RWPE1 (cell line): ENCODE measurements at regions not wholly inside any gene's neighbourhood (a gene's known extent, or its start where the extent isn't known, plus 50 kb on each side); places are given as distances from the start of the nearest gene placed in this dataset.

ENCODE experiments used
- CTCF ChIA-PET: fragments of 350-600 bp; sonication (Branson Sonifier 250); formaldehyde crosslinking; extraction: SDS; loops from one replicate; lab custom pipeline; 2021; lab: Yijun Ruan, JAX
- POLR2A ChIA-PET: fragments of 400-600 bp; formaldehyde crosslinking; extraction: SDS; loops from one replicate; lab custom pipeline; 2020; ENCODE audit warnings: antibody characterized with exemption; ENCODE audit not compliant: low non-redundant PET; lab: Yijun Ruan, JAX
- DNase-seq: peaks from one replicate; pipeline ENCODE4 v3.0.0; 2012; ENCODE audit warnings: low spot score
- H3K27ac ChIP-seq: fragments of 450-650 bp; 2 replicates; pipeline ENCODE4 v1.5.1; 2017
- CTCF ChIP-seq: fragments of 450-650 bp; conservative IDR thresholded peaks from 2 replicates; pipeline ENCODE4 v1.5.1; 2017; ENCODE audit warnings: low read depth, mild to moderate bottlenecking

GRCh38 chr2:121120411-121120810, 164.6 kb downstream of the TFCP2L1 start:
- TF ChIP-seq CTCF: no peak
- ChIA-PET CTCF (no interaction called here), POLR2A (interaction anchor here (0.6 kb wide), 1 partner anchor 49 kb away, joined by 7 read pairs; no protein-coding TSS in a partner anchor)
- DNase-seq: no peak
- no peak overlapping the region for H3K27ac ChIP-seq

GRCh38 chr2:121120991-121121390, 164.0 kb downstream of the TFCP2L1 start:
- no peak for DNase-seq
- H3K27ac ChIP-seq: no peak overlapping the region
- TF ChIP-seq CTCF: no peak
- ChIA-PET CTCF (no interaction called here), POLR2A (interaction anchor here (0.6 kb wide), 1 partner anchor 49 kb away, joined by 7 read pairs; no protein-coding TSS in a partner anchor)

- H3K27ac ChIP-seq: no peak overlapping the region
- ChIA-PET CTCF (no interaction called here), POLR2A (interaction anchor here (0.6 kb wide), 1 partner anchor 173 kb away, joined by 5 read pairs; no protein-coding TSS in a partner anchor)
- TF ChIP-seq CTCF: no peak
- no peak for DNase-seq
Measured at GRCh38 chr2:121121661-121122060, 163.3 kb downstream of the TFCP2L1 start.

- ChIA-PET POLR2A (no interaction called here), CTCF (no interaction called here)
- no peak for TF ChIP-seq CTCF
- no peak overlapping the region for H3K27ac ChIP-seq
- no peak for DNase-seq
Measured at GRCh38 chr2:121123268-121123667, 161.7 kb downstream of the TFCP2L1 start.

GRCh38 chr2:121124330-121124729, 160.7 kb downstream of the TFCP2L1 start:
- TF ChIP-seq CTCF: no peak
- ChIA-PET POLR2A (no interaction called here), CTCF (no interaction called here)
- H3K27ac ChIP-seq: no peak overlapping the region
- DNase-seq: no peak

GRCh38 chr2:121125350-121125749, 159.7 kb downstream of the TFCP2L1 start:
- no peak overlapping the region for H3K27ac ChIP-seq
- no peak for TF ChIP-seq CTCF
- POLR2A ChIA-PET: no interaction called here
- CTCF ChIA-PET: interaction anchor here (0.6 kb wide), 1 partner anchor 1958 kb away, joined by 9 read pairs; no protein-coding TSS in a partner anchor
- no peak for DNase-seq
